HEK293T (cell line): ENCODE measurements at regions not wholly inside any gene's neighbourhood (a gene's known extent, or its start where the extent isn't known, plus 50 kb on each side); places are given as distances from the start of the nearest gene placed in this dataset.

Experiments
- BHLHE40 ChIP-seq: fragments of 450-650 bp; IDR thresholded peaks from 2 replicates; pipeline ENCODE4 v1.6.1; 2016; ENCODE audit warnings: mild to moderate bottlenecking, moderate library complexity, borderline replicate concordance
- CTBP1 ChIP-seq: fragments of 450-650 bp; IDR thresholded peaks from 2 replicates; pipeline ENCODE4 v1.6.1; 2016; ENCODE audit warnings: borderline replicate concordance
- ELF4 ChIP-seq: fragments of 450-650 bp; IDR thresholded peaks from 2 replicates; pipeline ENCODE4 v1.6.1; 2017; ENCODE audit warnings: antibody characterized with exemption
- FOXK2 ChIP-seq: fragments of 450-650 bp; IDR thresholded peaks from 2 replicates; pipeline ENCODE4 v1.6.1; 2016; ENCODE audit warnings: mild to moderate bottlenecking
- FOXM1 ChIP-seq: fragments of 450-650 bp; IDR thresholded peaks from 2 replicates; pipeline ENCODE4 v1.6.1; 2017; ENCODE audit warnings: mild to moderate bottlenecking, borderline replicate concordance
- HDGF ChIP-seq: fragments of 450-650 bp; IDR thresholded peaks from 2 replicates; pipeline ENCODE4 v1.6.1; 2017; ENCODE audit warnings: antibody characterized with exemption, borderline replicate concordance
- LEF1 ChIP-seq: fragments of 450-650 bp; IDR thresholded peaks from 2 replicates; pipeline ENCODE4 v1.6.1; 2017; ENCODE audit warnings: mild to moderate bottlenecking, borderline replicate concordance
- NFRKB ChIP-seq: fragments of 450-650 bp; IDR thresholded peaks from 2 replicates; pipeline ENCODE4 v1.6.1; 2016; ENCODE audit warnings: mild to moderate bottlenecking, moderate library complexity
- PKNOX1 ChIP-seq: fragments of 450-650 bp; IDR thresholded peaks from 2 replicates; pipeline ENCODE4 v1.6.1; 2016
- SP1 ChIP-seq: fragments of 450-650 bp; IDR thresholded peaks from 2 replicates; pipeline ENCODE4 v1.6.1; 2017
- SUZ12 ChIP-seq: fragments of 450-650 bp; IDR thresholded peaks from 2 replicates; pipeline ENCODE4 v1.6.1; 2016; ENCODE audit warnings: mild to moderate bottlenecking
- TARDBP ChIP-seq: fragments of 450-650 bp; IDR thresholded peaks from 2 replicates; pipeline ENCODE4 v1.6.1; 2016
- ZNF384 ChIP-seq: fragments of 450-650 bp; IDR thresholded peaks from 2 replicates; pipeline ENCODE4 v1.6.1; 2016

- TF ChIP-seq ZNF384 (no peak), SUZ12 (no peak), FOXM1 (no peak), BHLHE40 (no peak), HDGF (no peak), TARDBP (no peak), ELF4 (no peak), NFRKB (no peak), FOXK2 (no peak), LEF1 (no peak), CTBP1 (no peak), PKNOX1 (no peak), SP1 (no peak)
Observed at GRCh38 chr2:150284116-150284515, 203.4 kb downstream of the RND3 start.
